ENCODE measurements at regions not wholly inside any gene's neighbourhood (a gene's known extent, or its start where the extent isn't known, plus 50 kb on each side); places are given as distances from the start of the nearest gene placed in this dataset.

- H3K9me3 Mint-ChIP-seq, result peaks cover 13% of the 10 kb centered on the region
- no peak overlapping the region for H3K27ac Mint-ChIP-seq
- H3K36me3 Mint-ChIP-seq, result peaks cover 3% of the 10 kb centered on the region
- H3K4me1 Mint-ChIP-seq (ENCODE audit: unreplicated experiment), result no peaks in the 10 kb centered on the region
- DNase-seq (ENCODE audit: extremely low spot score, unreplicated experiment), result no peak
- H3K27me3 Mint-ChIP-seq, result no peaks in the 10 kb centered on the region
- no peak overlapping the region for H3K4me3 Mint-ChIP-seq
- TF ChIP-seq CTCF (conservative IDR thresholded peaks at IDR 0.05), result no peak
These were observed 411.1 kb downstream of the HDGFL1 start for GRCh38 chr6:22980446-22980845.

- H3K27me3 Mint-ChIP-seq, result no peaks in the 10 kb centered on the region
- H3K4me1 Mint-ChIP-seq (ENCODE audit: unreplicated experiment), result peaks cover 15% of the 10 kb centered on the region
- H3K27ac Mint-ChIP-seq, result no peak overlapping the region
- no peaks in the 10 kb centered on the region for H3K36me3 Mint-ChIP-seq
- H3K9me3 Mint-ChIP-seq, result no peaks in the 10 kb centered on the region
- no peak for TF ChIP-seq CTCF (conservative IDR thresholded peaks at IDR 0.05)
- DNase-seq (ENCODE audit: extremely low spot score, unreplicated experiment), result no peak
- H3K4me3 Mint-ChIP-seq, result no peak overlapping the region
These were observed 432.8 kb downstream of the HDGFL1 start for GRCh38 chr6:23002044-23002619.

GRCh38 chr6:23003671-23004467, 434.5 kb downstream of the HDGFL1 start:
- no peak for TF ChIP-seq CTCF (conservative IDR thresholded peaks at IDR 0.05)
- Mint-ChIP-seq H3K4me1 (ENCODE audit: unreplicated experiment) (peaks cover 12% of the 10 kb centered on the region), H3K27ac (peak overlapping the region; percentile 24), H3K36me3 (no peaks in the 10 kb centered on the region), H3K9me3 (no peaks in the 10 kb centered on the region), H3K4me3 (peak overlapping the region; percentile 3), H3K27me3 (no peaks in the 10 kb centered on the region)
- no peak for DNase-seq (ENCODE audit: extremely low spot score, unreplicated experiment)

GRCh38 chr6:23006656-23007055, 437.3 kb downstream of the HDGFL1 start:
- H3K4me3 Mint-ChIP-seq, result no peak overlapping the region
- peaks cover 10% of the 10 kb centered on the region for H3K9me3 Mint-ChIP-seq
- H3K36me3 Mint-ChIP-seq, result no peaks in the 10 kb centered on the region
- DNase-seq (ENCODE audit: extremely low spot score, unreplicated experiment), result no peak
- TF ChIP-seq CTCF (conservative IDR thresholded peaks at IDR 0.05), result no peak
- H3K4me1 Mint-ChIP-seq (ENCODE audit: unreplicated experiment), result peaks cover 9% of the 10 kb centered on the region
- H3K27me3 Mint-ChIP-seq, result no peaks in the 10 kb centered on the region
- H3K27ac Mint-ChIP-seq, result no peak overlapping the region

GRCh38 chr6:23011615-23012014, 442.2 kb downstream of the HDGFL1 start:
- no peak for TF ChIP-seq CTCF (conservative IDR thresholded peaks at IDR 0.05)
- Mint-ChIP-seq H3K4me1 (ENCODE audit: unreplicated experiment) (no peaks in the 10 kb centered on the region), H3K9me3 (peaks cover 10% of the 10 kb centered on the region), H3K4me3 (no peak overlapping the region), H3K36me3 (no peaks in the 10 kb centered on the region), H3K27ac (no peak overlapping the region), H3K27me3 (no peaks in the 10 kb centered on the region)
- DNase-seq (ENCODE audit: extremely low spot score, unreplicated experiment), result no peak

All from type B pancreatic cell (in vitro differentiated cells).